ENCODE measurements at regions not wholly inside any gene's neighbourhood (a gene's known extent, or its start where the extent isn't known, plus 50 kb on each side); places are given as distances from the start of the nearest gene placed in this dataset.

DNA sequence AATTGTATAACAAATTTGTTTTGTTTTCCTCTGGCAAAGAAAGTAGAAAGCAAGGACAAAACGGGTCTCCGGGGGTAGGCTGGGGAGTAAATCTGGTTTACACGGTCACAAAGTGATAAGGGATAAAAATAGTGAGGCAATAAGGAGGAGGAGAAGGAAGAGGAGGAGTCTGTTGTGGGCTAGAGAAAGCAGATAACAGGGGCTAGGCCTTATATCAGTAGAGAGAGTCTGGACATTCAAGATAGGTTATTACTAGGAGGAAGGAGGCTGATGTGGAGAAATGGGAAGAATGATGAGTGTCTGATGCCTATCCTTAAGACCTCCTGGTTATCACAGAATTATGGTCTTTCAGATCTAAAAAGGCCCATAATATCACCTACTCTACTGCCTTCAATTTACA, 83.2 kb upstream of the SSTR1 start:
- no peak for DNase-seq

GRCh38 chr14:38125481-38126037, 82.1 kb upstream of the SSTR1 start:
- DNase-seq, result no peak

GRCh38 chr14:38127356-38127755, 80.3 kb upstream of the SSTR1 start:
- no peak for DNase-seq

GRCh38 chr14:38127784-38128183, 79.9 kb upstream of the SSTR1 start:
- no peak for DNase-seq

GRCh38 chr14:38128640-38129039, 79.1 kb upstream of the SSTR1 start:
- no peak for DNase-seq

DNA sequence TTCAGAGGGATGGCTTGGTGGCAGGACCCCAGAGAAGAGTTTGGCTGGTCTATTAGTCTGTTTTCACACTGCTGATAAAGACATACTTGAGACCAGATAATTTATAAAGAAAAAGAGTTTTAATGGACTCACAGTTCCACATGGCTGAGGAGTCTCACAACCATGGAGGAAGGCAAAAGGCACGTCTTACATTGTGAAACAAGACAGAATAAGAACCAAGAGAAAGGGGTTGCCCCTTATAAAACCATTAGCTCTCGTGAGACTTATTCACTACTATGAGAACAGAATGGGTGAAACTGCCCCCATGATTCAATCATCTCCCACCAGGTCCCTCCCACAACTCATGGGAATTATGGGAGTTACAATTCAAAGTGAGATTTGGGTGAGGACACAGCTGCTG, 78.5 kb upstream of the SSTR1 start:
- no peak for DNase-seq

DNA sequence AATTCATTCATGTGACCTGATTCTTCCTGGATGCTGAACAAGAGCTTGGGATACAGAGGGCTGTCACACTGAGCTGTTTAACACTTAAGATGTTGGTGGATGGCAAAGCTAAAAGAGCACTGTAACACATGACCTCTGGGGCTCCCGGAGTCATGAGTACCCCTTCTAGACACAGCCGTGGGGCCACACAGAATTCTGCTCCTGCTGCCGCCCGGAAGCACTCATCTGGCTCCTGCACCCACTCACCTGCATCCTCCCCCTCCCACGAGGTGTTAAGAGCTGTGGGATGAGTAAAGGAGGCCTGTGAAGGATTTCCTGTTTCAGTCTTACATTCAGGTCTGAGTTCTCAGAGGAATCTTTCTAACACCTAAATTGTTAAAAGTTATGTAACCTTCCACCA, 78.0 kb upstream of the SSTR1 start:
- DNase-seq, result no peak

DNA sequence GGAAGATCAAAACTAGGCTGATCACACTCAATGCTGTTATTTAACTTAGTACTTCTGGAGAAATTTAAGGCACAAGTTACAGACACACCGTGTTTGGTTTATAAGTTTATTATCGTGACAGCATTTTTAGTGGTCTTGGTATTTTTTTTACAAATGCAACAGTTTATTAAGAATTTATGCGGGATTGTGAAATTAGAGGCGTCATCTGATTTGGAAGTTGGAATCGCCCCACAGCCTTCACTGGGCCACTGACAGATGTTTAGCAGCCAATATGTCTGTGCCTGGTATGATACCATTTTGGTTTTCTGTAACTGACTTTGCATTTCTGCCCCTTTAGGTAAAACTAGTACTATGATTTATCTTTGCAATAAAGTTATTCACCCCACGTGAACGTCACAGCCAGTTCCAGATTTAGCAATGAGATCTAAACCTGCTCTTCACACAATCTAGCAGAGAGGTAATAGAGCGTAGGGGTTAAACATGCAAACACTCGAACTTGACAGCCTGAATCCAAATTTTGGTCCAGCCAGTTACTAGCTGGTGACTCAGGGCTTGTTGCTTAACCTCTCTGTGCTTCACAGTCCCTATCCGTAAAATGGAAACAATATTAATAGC, 73.2 kb upstream of the SSTR1 start:
- no peak for DNase-seq

GRCh38 chr14:38135106-38135867, 72.4 kb upstream of the SSTR1 start:
- no peak for DNase-seq

DNA sequence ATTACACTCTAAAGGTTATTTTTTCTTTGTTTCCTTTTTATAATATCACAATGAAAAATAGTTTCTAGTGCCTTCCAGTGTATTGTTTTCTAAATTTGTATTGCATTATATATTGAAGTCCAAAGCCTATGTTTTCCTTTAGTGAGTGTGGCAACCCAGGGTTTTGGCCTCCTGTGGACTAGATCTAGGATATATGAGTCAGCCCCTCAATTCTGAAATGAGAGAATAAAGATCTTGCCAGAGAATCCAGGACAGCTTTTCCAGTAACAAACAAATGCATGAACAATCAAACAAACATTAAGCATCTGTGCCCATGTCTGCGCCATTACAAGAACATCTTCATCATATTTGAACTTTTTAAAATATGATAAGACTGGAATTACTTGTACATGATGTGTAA, 70.7 kb upstream of the SSTR1 start:
- DNase-seq, result peak; percentile 7

DNA sequence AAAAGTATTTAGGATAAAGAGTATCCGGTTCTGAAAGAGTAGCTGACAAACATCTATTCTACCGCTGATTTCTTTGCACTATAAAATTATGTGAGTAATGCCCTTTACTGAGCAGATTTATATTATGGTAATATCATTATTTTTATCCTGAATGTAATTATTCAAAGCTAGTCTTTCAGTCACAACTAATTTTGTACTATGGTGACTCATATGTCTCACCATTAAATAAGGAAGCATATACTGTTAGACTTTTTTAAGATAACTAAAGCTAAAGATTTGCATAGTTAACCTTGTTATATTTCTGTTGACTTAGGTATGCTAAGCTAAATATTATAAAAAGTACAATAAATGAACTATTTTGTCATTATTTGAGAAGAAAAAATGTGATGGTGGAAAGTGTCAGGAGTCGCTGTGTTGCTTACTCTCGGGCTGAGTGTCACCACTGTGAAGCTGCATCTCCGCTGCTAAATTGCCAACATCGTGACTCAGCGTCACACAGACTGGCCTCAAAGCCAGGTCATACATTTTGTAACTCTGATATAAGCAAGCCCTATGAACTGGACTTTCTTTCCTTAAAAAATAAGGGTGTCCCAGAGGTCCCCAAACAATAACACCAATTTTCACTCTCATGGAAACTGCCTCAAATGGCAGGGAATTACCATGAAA, 69.1 kb upstream of the SSTR1 start:
- no peak for DNase-seq

GRCh38 chr14:38139926-38140325, 67.8 kb upstream of the SSTR1 start:
- DNase-seq, result no peak

GRCh38 chr14:38143170-38143569, 64.5 kb upstream of the SSTR1 start:
- DNase-seq, result peak; percentile 74

GRCh38 chr14:38143659-38144505, 63.8 kb upstream of the SSTR1 start:
- DNase-seq, result peak; percentile 87

DNA sequence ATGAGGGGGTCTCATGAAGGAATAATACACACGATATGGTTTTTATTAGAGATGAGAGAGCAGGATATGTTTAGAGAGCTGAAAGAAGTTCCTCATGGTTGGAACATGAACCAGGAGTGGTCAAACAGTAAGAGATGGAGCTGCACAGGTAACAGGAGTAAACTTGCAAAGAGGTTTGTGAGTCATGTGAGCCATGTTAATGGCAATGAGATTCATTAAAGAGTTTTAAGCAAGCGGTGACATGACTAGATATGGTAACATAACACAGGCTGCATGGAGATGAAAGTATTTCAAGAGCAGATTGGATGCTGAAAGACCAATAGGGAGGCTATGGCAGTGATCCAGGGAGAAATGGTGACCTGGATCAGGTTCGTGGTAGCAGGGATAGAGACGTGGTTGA, 62.6 kb upstream of the SSTR1 start:
- DNase-seq, result no peak

DNA sequence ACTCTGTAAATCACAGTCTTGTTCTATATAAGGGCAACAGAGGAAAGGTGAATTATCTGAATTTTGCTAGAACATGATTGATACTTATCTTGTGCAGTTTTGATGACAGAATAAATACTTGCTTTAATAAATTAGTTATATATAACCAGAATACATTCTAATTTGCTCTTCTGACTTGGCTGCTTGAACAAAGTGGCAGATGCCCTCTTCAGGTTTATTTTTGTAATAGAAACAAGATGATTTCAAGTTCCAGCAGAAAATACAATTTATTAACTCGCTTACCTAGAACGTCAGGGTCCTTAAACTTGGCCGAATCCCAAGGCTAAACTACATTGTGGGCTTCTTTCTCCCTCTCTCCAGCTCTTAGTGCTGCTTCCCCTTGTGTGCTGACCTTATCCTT, 57.6 kb upstream of the SSTR1 start:
- DNase-seq, result no peak
